ENCODE measurements at regions not wholly inside any gene's neighbourhood (a gene's known extent, or its start where the extent isn't known, plus 50 kb on each side); places are given as distances from the start of the nearest gene placed in this dataset.
"Not testable (repeated sequence)": the region's sequence is repeated elsewhere in the genome, so short reads cannot be mapped to it uniquely, and the experiment has no call there.

DNA sequence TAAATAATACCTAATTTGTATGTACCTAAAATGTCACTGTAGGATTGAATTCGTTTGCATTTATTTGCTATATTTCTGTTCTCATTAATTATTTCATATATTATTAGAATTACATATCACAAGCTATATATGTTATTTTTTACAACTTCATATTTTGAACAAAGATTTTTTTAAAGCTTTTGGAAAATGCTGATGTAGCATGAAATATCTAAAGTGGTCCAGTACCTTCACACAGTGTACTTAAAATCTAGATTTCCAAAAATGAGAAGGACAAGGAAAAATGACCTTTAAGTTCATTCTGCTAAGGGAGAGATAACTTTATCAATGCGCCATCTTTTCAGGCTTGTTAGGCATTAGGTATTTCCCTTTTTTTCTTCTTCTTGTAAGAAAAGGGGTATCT is 71.8 kb downstream of the LARP7 start:
- no peak for DNase-seq

DNA sequence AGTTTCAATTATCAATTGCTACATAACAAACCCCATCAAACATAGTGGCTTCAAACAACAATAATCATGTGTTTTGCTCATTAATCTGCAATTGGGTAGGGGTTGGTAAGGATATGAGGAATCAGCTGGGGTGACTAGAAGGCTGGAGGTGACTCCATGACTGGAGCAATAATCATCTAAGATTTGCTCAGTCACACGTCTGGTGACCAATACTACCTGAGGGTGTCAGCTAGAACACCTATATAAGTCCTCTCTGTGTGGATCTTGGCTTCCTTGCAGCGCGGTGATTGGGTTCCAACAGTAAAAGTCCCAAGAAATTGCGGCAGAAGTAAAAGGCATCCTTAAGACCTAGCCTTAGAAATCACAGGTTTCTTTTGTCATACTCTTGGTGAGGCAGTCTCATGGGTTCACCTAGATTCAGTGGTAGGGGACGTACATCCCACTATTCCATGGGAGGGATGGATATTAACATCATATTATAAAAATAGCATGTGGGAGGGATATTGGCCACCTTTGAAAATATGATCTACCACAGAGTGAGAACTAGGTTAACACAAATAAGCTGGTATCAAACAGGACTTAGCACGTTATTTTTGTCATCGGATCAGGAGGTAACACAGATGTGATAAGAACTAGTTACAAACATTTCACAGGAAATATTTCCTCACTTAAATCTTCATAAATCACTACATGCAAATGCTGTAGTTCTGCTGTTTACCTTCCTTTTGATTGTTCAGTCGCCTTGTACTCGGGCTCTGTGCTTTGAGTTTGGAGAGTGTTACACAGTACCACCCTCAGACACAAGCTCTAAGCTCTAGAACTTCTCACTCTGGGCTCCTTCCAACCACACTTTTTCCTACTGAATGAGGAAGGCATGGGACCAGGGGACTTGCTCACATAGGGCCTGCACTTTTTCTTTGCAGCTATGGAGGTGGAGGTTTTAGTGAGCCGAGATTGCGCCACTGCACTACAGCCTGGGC is 78.3 kb downstream of the LARP7 start:
- no peak for DNase-seq

DNA sequence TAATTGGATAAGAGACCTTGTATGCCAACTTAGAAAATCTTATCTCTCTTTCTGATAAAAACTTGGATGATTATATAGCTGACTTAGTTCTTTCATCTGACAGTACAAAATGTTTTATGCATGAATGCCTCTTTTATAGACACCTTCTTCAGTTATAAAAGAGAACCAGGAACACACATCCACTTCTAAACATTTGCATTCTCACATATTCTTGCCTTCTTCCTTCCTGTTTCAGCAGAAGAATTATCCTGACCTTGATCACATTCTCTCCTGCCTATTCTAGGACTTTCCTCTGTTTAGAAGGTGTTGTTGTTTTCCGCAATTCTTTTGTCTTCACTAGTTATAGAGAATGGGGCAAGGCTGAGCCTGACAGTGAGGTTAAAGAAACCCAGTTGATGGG is 80.9 kb downstream of the LARP7 start:
- DNase-seq: no peak

- no peak for DNase-seq
These were observed 84.7 kb downstream of the LARP7 start for GRCh38 chr4:112721627-112722026.

GRCh38 chr4:112726041-112726440 is 89.1 kb downstream of the LARP7 start:
- no peak for DNase-seq

DNA sequence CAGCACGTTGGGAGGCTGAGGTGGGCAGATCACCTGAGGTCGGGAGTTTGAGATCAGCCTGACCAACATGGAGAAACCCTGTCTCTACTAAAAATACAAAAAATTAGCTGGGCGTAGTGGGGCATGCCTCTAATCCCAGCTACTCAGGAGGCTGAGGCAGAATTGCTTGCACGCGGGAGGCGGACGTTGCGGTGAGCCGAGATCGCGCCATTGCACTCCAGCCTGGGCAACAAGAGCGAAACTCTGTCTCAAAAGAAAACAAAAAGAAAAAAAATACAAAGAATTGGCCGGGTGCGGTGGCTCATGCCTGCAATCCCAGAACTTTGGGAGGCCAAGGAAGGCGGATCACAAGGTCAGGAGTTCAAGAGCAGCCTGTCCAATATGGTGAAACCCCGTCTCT is 90.8 kb downstream of the LARP7 start:
- DNase-seq: not testable (repeated sequence)

- DNase-seq: no peak
These were observed 94.8 kb downstream of the LARP7 start for GRCh38 chr4:112731715-112732114.

DNA sequence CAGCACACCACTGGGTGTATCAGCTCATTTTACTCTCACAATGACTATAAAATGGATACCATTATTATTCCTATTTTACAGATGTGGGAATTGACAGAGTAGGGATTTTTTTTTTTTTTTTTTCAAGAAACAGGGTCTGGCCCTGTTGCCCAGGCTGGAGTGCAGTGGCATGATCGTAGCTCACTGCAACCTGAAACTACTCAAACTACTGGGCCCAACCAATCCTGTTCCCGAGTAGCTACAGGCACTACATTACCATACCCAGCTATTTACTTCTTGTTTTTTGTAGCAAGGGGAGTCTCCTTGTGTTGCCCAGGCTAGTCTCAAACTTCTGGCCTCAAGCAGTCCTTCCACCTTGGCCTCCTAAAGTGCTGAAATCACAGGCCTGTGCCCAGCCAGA is 95.2 kb downstream of the LARP7 start:
- no peak for DNase-seq

DNA sequence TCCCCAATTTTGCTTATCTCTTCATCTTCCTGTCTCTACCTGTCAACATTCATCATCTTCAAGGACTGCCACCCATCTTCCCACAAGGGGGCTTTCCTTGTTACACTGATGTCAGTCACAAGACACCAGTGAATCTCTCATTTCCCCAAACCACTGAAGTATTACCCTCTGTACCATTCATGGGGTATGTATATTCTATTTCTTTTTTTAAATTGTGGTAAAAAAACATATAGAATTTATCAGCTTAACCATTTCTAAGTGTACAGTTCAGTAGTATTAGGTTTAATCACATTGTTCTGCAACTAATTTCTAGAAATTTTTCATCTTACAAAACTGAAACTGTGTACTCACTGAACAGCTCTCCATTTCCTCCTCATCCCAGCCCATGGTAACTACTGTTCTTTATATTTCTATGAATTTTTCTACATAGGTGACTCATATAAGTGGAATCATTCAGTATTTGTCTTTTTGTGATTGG is 98.6 kb downstream of the LARP7 start:
- no peak for DNase-seq

- no peak for DNase-seq
These were observed 99.8 kb downstream of the LARP7 start for GRCh38 chr4:112736718-112737135.

GRCh38 chr4:112739442-112739841 is 102.5 kb downstream of the LARP7 start:
- DNase-seq: no peak

GRCh38 chr4:112747036-112747435 is 110.1 kb downstream of the LARP7 start:
- DNase-seq: no peak

DNA sequence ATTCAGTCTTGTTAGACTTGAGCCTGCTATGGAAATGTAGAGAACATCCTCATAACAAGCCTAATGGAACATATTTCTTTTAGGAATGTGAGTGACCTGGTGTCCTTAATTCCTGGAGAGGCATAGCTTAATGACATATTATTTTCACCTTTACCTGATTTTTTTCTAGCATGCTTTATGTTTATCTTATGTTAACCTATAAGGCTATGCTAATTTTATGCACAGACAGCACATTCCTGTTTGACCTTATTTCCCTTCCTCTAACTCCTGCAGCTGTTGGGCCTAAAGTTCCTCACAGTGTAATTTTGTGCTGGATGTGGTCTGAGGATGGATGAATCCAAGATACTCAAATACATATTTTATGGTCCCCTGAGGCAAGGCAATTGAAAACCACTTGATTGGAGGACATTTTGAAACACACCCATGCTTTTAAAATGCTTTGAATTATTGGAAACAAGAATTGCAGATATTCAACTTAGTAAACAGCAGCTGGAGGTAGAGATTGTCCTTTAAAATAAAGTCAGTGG is 111.5 kb downstream of the LARP7 start:
- no peak for DNase-seq

DNA sequence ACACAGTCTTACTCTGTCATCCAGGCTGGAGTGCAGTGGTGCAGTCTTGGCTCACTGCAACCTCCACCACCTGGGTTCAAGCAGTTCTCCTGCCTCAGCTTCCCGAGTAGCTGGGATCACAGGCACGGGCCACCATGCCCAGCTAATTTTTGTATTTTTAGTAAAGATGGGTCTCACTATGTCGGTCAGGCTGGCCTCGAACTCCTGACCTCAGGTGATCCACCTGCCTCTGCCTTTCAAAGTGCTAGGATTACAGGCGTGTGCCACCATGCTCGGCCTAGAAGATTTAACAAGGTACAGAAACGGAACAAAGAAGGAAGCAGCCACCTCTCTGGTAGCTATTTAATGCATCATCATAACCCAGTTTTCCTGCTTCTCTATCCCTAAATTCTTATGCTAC is 113.8 kb downstream of the LARP7 start:
- not testable (repeated sequence) for DNase-seq

DNA sequence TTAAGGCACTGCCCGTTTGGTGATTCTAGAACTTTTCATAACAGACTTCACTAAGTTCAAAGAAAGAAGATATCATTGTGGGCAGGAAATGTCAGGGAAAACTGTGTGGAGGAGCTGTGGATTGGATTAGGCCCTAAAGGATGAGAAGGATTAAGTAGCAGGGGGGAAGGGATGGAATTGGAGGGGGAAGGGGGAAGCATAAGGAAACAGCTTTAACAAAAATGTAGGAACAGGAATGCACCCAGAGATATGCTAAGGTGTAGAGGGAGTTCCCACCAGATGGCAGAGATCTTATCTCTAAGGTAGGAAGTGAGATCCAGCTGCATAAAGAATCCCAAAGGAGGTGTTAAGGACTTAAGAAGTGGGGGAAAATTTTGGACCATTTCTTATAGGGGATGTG is 114.5 kb downstream of the LARP7 start:
- DNase-seq: no peak

GRCh38 chr4:112752061-112752460 is 115.1 kb downstream of the LARP7 start:
- DNase-seq: no peak

DNA sequence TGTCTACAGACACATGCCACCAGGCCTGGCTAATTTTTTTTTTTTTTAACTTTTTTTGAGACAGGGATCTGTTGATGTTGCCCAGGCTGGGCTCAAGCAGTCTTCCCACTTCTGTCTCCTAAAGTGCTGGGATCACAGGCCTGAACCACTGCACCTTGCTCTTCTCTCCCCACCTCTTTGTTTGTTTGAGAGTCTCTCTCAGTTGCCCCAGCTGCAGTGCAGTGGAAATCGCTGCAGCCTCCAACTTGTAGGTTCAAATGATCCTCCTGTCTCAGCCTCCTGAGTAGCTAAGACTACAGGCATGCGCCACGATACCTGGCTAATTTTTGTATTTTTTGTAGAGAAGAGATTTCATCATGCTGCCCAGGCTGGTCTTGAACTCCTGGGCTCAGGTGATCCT is 115.6 kb downstream of the LARP7 start:
- DNase-seq: no peak

GRCh38 chr4:112753333-112753732 is 116.4 kb downstream of the LARP7 start:
- no peak for DNase-seq

GRCh38 chr4:112759313-112759712 is 122.4 kb downstream of the LARP7 start:
- no peak for DNase-seq

DNA sequence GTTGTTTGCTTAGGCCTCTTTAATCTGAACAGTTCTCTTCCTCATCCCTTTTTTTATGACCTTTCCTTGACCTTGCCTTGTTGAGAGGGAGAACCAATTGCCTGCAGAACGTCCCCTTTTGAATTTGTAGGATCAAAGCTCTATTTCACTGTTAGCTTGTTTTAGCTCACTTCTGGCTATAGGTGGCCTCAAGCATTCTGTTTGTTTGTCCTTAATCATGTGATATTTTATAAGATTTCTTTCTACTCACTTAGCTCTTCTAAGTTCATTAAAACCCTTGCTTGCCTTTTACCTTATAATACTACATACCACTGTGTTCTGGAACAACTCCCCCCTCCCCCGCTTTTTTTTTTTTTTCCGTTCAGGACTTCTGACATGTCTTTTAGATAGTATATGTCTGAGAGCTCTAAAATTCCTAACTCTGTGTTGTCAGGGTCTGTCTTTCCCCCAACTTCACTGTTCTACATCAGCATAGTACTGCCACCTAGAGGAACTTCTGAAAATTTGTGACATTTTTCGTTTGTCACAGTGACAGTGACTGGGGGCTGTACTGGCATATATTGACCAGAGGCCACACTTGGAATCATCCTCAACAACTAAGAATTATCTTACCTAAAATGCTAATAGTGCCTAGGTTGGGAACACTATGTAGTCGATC is 128.5 kb downstream of the LARP7 start:
- DNase-seq: no peak

DNA sequence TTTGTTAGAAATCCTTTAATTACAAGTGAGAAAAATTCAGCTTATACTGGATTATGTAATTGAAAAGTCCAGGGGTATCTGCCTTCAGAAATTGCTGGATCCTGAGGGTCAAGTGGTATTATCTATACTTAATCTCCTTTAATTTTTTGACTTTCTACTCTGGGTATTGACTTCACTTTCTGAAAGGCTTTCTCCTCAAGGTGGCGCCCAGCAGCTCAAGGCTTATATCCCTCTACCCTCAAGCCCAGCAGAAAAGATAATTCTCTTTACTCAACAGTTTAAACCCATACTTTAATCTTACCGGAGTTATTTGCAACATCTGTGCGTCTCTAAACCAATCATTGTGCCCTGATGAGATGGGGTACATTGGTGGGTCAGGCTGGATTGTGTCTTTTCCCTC is 129.5 kb downstream of the LARP7 start:
- no peak for DNase-seq

- DNase-seq: no peak
These were observed 130.4 kb downstream of the LARP7 start for GRCh38 chr4:112767386-112767785.

DNA sequence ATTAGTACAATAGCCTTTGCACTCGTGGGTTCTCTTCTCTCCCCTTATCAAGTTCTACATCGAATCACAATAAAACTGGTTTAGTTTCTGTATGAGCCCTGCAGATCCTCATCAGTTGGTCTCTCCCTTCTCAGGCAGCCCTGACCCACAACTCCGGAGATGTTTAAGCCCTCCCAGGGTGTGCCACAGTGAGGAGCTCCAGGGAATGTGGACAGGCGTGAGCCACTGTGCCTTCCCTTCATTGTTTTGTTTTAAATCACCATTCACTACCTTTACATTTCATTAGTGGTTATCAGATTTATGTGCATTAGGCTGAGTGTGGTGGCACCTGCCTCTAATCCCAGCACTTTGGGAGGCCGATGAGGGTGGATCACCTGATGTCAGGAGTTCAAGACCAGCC is 133.2 kb downstream of the LARP7 start:
- DNase-seq: no peak

GRCh38 chr4:112775801-112776200 is 138.9 kb downstream of the LARP7 start:
- no peak for DNase-seq

Measured in NCI-H2107 (cell line).